ENCODE measurements at regions not wholly inside any gene's neighbourhood (a gene's known extent, or its start where the extent isn't known, plus 50 kb on each side); places are given as distances from the start of the nearest gene placed in this dataset.

DNA sequence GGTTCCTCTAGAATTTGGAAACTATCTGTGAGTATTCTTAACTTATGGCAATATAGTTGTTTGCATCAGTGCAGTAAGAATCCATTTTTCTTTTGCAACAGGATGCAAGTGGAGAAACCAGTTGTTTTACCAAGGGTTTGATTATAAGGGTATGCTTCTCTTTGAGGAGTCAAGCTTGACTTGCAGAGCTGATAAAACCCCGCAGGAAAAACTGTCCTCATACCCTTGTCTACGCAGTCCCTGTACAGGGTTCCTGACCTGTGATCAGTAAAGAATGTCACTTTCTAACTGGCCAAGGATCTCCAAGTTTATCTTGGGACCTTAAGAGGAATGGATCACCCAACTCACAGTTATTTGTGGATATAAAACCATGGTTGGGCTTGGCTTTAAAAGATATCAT is 161.1 kb upstream of the OLIG3 start:
- Mint-ChIP-seq H3K4me3 (no peak overlapping the region), H3K27me3 (ENCODE audit: low read depth) (no peaks in the 10 kb centered on the region), H3K4me1 (ENCODE audit: low read depth) (peaks cover 27% of the 10 kb centered on the region), H3K36me3 (ENCODE audit: low read depth) (peaks cover 4% of the 10 kb centered on the region), H3K27ac (no peak overlapping the region), H3K9me3 (peaks cover 5% of the 10 kb centered on the region)

DNA sequence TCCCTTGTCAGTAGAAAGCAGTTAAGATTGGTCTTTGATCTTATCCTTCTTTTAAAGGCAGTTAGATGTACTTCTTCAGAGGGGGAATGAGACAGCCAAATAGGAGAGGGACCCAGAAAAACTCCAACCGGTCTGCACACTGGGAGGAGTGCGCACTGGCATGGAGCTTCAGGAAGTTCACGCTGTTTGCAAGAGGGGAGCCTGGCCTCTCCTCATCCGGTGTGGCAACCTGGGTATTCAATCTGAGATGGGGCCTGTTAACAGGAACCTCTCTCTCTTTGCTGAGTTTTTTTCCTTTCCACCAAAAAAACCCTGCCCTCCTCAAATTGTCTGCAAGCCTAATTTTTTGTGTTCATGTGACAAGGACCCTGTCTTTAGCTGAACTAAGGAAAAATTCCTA is 162.5 kb upstream of the OLIG3 start:
- Mint-ChIP-seq H3K27ac (peak overlapping the region; percentile 42), H3K36me3 (ENCODE audit: low read depth) (peaks cover 4% of the 10 kb centered on the region), H3K9me3 (peaks cover 5% of the 10 kb centered on the region), H3K4me3 (no peak overlapping the region), H3K27me3 (ENCODE audit: low read depth) (no peaks in the 10 kb centered on the region), H3K4me1 (ENCODE audit: low read depth) (peaks cover 30% of the 10 kb centered on the region)

DNA sequence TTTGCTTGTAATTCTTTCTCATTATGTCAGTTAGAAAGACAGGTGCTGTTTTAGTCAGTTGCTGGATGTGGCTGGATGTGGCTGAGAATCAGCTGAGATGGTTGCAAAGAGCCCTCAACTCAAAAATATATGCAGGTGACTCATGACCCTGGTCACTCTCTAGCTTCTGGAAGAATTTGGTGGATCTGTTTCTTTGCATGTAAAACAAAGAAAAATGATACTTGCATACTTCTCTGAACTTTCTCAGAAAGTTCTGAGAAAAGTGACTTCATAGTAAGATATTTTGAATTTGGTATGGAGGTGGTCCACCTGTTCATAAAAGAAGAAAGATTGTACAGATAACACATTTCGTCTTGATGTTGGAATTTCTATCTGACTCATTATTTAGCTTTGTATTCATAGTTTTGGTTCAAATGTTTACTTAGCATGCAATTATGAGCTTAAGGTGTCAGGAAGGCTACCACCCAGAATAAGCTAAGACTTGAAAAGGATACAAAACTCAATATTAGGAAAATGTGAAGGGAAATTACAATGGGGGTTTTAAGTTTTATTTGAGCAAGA is 163.2 kb upstream of the OLIG3 start:
- Mint-ChIP-seq H3K27me3 (ENCODE audit: low read depth) (no peaks in the 10 kb centered on the region), H3K9me3 (peaks cover 5% of the 10 kb centered on the region), H3K36me3 (ENCODE audit: low read depth) (peaks cover 4% of the 10 kb centered on the region), H3K27ac (peak overlapping the region; percentile 42), H3K4me1 (ENCODE audit: low read depth) (peaks cover 34% of the 10 kb centered on the region), H3K4me3 (peak overlapping the region; percentile 32)

DNA sequence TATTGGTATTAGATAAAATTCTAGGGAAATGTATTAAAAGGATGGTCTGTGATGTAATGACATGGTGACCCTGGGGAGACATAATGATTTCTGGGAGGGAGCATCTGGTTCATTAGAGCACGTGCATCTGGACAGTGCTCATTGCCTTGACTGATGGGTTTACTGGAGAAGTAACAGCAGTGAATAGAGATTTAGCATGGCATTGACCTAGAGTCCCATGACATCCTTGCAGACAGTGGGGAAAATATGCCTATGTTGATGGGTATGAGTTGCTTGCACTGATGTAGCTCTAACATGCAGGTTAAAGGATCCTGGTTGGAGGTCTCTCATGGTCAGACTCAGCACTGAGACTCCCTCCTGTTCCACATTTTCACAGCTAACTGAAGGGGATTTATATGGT is 164.1 kb upstream of the OLIG3 start:
- peaks cover 34% of the 10 kb centered on the region for H3K4me1 Mint-ChIP-seq (ENCODE audit: low read depth)
- H3K4me3 Mint-ChIP-seq = peak overlapping the region; percentile 4
- H3K27ac Mint-ChIP-seq = peak overlapping the region; percentile 42
- peaks cover 5% of the 10 kb centered on the region for H3K9me3 Mint-ChIP-seq
- peaks cover 4% of the 10 kb centered on the region for H3K36me3 Mint-ChIP-seq (ENCODE audit: low read depth)
- H3K27me3 Mint-ChIP-seq (ENCODE audit: low read depth) = no peaks in the 10 kb centered on the region

DNA sequence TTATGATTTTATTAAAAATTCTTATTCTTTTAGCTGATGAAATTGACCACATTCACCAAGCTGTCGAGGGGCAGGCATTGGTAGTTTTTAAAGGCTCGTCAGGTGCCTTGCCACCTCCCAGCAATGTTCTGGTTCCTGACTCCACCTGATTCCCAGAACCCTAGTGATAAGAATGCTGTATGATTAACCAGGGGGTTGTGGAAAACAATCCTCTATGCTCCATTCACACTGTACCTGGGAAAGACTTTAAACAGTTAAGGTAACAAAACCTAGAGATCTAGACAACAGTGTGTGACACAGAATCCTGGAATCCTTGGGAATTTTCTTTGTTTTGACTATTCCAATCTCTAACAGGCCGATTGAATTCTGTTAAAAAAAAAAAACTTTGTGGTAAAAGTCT is 165.7 kb upstream of the OLIG3 start:
- peaks cover 34% of the 10 kb centered on the region for H3K4me1 Mint-ChIP-seq (ENCODE audit: low read depth)
- H3K4me3 Mint-ChIP-seq = no peak overlapping the region
- no peak overlapping the region for H3K27ac Mint-ChIP-seq
- H3K9me3 Mint-ChIP-seq = no peaks in the 10 kb centered on the region
- peaks cover 2% of the 10 kb centered on the region for H3K36me3 Mint-ChIP-seq (ENCODE audit: low read depth)
- H3K27me3 Mint-ChIP-seq (ENCODE audit: low read depth) = no peaks in the 10 kb centered on the region

DNA sequence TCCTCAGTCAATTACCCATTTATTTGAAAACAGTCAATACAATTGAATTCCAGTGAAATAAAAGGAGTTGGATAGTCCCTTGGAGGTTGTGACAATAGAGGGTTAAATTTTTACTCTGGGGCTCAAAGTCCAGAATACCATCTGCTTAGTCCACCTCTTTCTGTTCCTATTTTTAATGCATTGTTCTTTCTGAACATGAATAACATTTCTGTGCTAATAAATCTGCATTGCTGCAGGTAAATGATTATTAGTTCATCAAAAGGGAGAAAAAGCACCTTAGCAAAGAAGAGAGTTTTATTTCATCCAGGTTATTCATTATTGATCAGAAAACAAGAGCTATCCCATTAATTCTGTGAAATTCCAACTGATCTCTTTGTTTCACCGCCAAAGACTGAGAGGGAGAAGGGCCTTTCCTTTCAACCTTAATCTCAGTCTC is 166.1 kb upstream of the OLIG3 start:
- H3K27me3 Mint-ChIP-seq (ENCODE audit: low read depth) = no peaks in the 10 kb centered on the region
- peaks cover 36% of the 10 kb centered on the region for H3K4me1 Mint-ChIP-seq (ENCODE audit: low read depth)
- no peak overlapping the region for H3K27ac Mint-ChIP-seq
- H3K9me3 Mint-ChIP-seq = no peaks in the 10 kb centered on the region
- H3K36me3 Mint-ChIP-seq (ENCODE audit: low read depth) = peaks cover 2% of the 10 kb centered on the region
- H3K4me3 Mint-ChIP-seq = no peak overlapping the region

DNA sequence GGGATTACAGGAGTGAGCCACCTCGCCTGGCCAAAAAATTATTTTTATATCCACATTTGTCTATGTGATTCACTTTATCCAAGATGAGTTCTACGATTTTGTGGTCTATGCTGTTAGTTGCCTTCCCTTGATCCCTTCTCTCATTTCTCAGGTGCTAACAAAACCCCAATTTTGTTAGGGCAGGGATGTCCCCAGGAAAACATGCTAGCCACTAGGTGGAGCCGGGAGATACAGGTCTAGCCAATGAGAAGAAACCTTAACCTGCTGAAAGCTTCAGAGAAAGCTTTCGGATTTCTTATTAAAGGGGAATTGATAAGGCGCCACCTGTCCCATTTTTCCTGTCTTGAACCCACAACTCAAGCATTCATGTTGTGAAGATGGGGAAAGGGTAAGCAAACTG is 167.4 kb upstream of the OLIG3 start:
- peaks cover 38% of the 10 kb centered on the region for H3K4me1 Mint-ChIP-seq (ENCODE audit: low read depth)
- H3K9me3 Mint-ChIP-seq = no peaks in the 10 kb centered on the region
- H3K27me3 Mint-ChIP-seq (ENCODE audit: low read depth) = no peaks in the 10 kb centered on the region

DNA sequence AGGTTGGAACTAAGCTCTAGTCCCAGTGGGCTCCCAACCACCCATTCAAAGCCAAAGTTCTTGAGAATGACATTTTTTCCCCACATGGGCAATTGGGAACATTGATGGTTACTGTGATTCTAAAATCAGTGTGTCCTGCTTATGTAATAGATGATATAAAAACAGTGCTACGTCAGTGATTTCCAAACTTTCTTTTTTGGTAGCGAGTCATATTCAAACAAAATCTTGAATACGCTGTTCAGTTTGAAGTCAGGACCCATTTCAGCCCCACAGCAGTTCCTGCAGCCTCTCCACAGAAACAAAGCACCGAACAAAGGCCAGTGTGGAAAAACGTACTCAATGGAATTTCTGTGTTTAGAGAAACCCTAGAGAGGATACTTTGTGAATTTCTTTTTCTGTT is 170.0 kb upstream of the OLIG3 start:
- peaks cover 19% of the 10 kb centered on the region for H3K4me1 Mint-ChIP-seq (ENCODE audit: low read depth)
- no peaks in the 10 kb centered on the region for H3K27me3 Mint-ChIP-seq (ENCODE audit: low read depth)
- no peaks in the 10 kb centered on the region for H3K9me3 Mint-ChIP-seq
- H3K36me3 Mint-ChIP-seq (ENCODE audit: low read depth) = no peaks in the 10 kb centered on the region
- no peak overlapping the region for H3K4me3 Mint-ChIP-seq
- no peak overlapping the region for H3K27ac Mint-ChIP-seq

More for the DNA sequence above, 167.4 kb upstream of the OLIG3 start:
- H3K27ac Mint-ChIP-seq = peak overlapping the region; percentile 53
- peaks cover under 1% of the 10 kb centered on the region for H3K36me3 Mint-ChIP-seq (ENCODE audit: low read depth)
- H3K4me3 Mint-ChIP-seq = no peak overlapping the region

DNA sequence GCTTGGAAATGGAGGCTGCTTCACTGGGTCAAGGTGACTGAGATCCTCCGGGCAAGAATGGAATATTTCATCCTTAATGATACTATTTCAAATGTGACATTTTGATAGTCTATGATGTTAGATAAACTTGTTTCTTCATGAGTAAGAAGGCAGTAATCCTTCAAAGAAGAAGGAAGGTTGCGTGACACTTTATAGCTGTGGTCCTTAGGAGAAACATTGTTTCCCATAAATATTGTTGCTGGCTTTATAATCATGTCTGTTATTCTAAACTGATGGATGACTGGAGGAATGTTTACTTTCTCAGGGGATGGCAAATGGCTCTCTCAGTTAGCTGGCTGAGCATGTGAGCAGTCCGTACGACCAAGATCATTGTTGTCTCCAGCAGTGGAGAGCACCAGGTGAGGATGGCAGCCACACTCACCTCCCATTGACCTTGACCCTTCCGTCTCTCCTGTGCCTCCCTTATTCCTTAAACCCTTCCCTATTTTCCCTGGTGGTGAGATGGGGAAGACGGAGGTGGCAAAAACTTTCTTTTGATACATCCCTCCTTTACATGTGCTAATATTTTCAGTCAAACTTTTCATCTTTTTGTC is 171.2 kb upstream of the OLIG3 start:
- H3K27me3 Mint-ChIP-seq (ENCODE audit: low read depth) = peaks cover 7% of the 10 kb centered on the region
- H3K9me3 Mint-ChIP-seq = peaks cover 6% of the 10 kb centered on the region
- peaks cover 5% of the 10 kb centered on the region for H3K36me3 Mint-ChIP-seq (ENCODE audit: low read depth)
- H3K27ac Mint-ChIP-seq = peak overlapping the region; percentile 26
- peaks cover 17% of the 10 kb centered on the region for H3K4me1 Mint-ChIP-seq (ENCODE audit: low read depth)
- no peak overlapping the region for H3K4me3 Mint-ChIP-seq

DNA sequence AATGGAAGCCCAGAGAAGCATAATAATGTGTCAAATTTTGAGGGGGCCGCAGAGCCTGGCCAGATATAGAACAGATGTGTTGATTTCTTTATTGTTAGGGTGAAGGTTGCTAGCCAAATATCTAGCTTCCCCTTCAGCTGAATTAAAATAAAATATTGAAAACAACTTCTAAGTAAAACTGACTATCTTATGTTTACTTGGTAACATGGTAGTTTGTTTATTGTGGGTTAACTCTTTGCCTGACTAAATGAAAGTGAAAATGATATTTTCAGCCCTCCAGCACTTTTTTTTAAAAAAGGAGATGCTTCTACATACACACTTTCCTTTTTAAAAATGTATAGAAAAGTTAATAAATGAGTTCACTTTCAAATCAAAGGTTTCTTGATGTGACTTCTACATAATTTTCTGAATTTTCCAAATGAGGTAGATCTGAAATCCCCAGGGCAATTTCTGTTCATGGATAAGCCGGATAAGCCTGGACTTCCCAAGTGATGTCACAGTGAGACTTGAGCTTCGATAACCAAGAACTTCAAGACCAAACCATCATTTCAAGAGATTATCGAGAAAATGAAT is 172.1 kb upstream of the OLIG3 start:
- Mint-ChIP-seq H3K36me3 (ENCODE audit: low read depth) (peaks cover 10% of the 10 kb centered on the region), H3K4me1 (ENCODE audit: low read depth) (peaks cover 17% of the 10 kb centered on the region)

DNA sequence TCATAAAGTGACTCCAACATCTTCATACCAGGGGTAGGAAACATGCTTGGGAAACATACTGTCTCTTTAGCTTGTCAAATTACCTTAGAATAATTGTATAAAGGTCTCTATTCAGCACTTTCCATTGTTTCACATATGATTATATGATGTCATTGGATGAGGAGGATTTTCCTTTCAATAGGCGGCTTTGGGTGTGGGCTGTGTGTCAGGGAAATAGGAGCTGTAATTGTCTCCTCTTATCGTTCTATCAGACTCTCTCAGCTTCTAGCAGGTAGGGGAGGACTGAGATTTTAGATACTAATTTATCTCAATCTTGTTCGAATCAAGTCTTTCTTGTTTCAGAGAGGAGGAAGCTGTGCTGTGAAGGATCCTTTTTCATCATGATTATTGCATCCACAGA is 179.4 kb upstream of the OLIG3 start:
- Mint-ChIP-seq H3K4me1 (ENCODE audit: low read depth) (peaks cover 30% of the 10 kb centered on the region), H3K4me3 (no peak overlapping the region), H3K27ac (no peak overlapping the region), H3K36me3 (ENCODE audit: low read depth) (peaks cover 17% of the 10 kb centered on the region), H3K27me3 (ENCODE audit: low read depth) (peaks cover 19% of the 10 kb centered on the region), H3K9me3 (peaks cover 16% of the 10 kb centered on the region)

More for the DNA sequence above, 172.1 kb upstream of the OLIG3 start:
- peaks cover 13% of the 10 kb centered on the region for H3K27me3 Mint-ChIP-seq (ENCODE audit: low read depth)
- peak overlapping the region; percentile 65 for H3K27ac Mint-ChIP-seq
- peaks cover 12% of the 10 kb centered on the region for H3K9me3 Mint-ChIP-seq
- H3K4me3 Mint-ChIP-seq = peak overlapping the region; percentile 22

DNA sequence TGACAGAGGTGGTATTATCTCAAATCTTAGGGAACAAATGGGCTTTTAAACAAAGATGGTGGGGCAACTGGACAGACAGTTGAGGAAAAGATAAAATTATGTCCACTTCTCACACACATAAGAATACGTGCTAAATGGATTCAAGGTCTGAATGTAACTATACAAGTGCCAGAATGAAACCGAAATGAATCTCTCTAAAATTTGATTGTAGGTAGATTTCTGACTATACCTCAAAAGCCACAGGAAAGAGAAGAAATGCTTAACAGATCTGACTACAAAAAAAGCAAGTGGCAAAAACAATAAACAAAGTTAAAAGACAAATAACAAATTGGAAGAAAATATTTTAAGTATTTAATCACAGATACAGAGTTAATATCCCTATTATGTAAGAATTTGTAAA is 182.7 kb upstream of the OLIG3 start:
- H3K4me1 Mint-ChIP-seq (ENCODE audit: low read depth) = peaks cover 53% of the 10 kb centered on the region
- H3K27me3 Mint-ChIP-seq (ENCODE audit: low read depth) = peaks cover 6% of the 10 kb centered on the region
- peaks cover 4% of the 10 kb centered on the region for H3K9me3 Mint-ChIP-seq
- H3K27ac Mint-ChIP-seq = peak overlapping the region; percentile 82
- H3K4me3 Mint-ChIP-seq = peak overlapping the region; percentile 56
- H3K36me3 Mint-ChIP-seq (ENCODE audit: low read depth) = peaks cover 13% of the 10 kb centered on the region

DNA sequence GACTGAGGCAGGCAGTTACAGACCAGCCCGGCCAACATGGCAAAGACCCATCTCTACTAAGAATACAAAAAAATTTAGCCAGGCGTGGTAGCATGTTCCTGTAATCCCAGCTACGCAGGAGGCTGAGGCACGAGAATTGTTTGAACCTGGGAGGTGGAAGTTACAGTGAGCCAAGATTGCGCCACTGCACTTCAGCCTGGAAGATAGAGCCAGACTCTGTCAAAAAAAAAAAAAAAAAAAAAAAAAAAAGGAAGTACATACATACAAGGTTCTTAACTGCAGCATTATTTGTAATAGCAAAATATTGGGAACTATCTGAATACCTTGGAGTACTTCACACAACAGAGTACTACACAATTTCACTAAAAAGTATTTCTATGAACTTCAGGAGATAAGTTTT is 183.5 kb upstream of the OLIG3 start:
- H3K4me3 Mint-ChIP-seq = no peak overlapping the region
- H3K36me3 Mint-ChIP-seq (ENCODE audit: low read depth) = peaks cover 13% of the 10 kb centered on the region
- peaks cover 8% of the 10 kb centered on the region for H3K9me3 Mint-ChIP-seq
- H3K4me1 Mint-ChIP-seq (ENCODE audit: low read depth) = peaks cover 55% of the 10 kb centered on the region
- H3K27me3 Mint-ChIP-seq (ENCODE audit: low read depth) = peaks cover 6% of the 10 kb centered on the region
- H3K27ac Mint-ChIP-seq = peak overlapping the region; percentile 82

DNA sequence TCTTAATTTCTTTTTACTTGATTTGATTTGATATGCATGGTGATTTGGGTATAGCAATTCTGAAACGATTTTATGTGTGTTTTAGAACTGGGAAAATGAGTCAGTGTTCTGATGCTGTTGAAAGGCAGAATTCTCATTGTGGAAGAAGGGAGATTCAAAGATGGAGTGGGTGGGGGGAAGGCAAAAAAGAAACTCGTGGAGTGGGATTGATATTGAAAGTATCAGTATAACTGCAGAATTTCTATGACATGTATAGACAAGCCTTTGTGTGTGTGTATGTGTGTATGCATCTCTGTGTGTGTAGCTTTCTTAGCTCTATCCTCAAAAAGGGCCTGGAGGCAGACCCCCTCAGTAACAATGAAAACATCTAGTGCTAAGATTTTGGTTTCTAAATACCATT is 184.3 kb upstream of the OLIG3 start:
- Mint-ChIP-seq H3K4me1 (ENCODE audit: low read depth) (peaks cover 55% of the 10 kb centered on the region), H3K27me3 (ENCODE audit: low read depth) (peaks cover 4% of the 10 kb centered on the region), H3K9me3 (peaks cover 8% of the 10 kb centered on the region), H3K4me3 (peak overlapping the region; percentile 19), H3K36me3 (ENCODE audit: low read depth) (peaks cover 16% of the 10 kb centered on the region), H3K27ac (peak overlapping the region; percentile 58)

DNA sequence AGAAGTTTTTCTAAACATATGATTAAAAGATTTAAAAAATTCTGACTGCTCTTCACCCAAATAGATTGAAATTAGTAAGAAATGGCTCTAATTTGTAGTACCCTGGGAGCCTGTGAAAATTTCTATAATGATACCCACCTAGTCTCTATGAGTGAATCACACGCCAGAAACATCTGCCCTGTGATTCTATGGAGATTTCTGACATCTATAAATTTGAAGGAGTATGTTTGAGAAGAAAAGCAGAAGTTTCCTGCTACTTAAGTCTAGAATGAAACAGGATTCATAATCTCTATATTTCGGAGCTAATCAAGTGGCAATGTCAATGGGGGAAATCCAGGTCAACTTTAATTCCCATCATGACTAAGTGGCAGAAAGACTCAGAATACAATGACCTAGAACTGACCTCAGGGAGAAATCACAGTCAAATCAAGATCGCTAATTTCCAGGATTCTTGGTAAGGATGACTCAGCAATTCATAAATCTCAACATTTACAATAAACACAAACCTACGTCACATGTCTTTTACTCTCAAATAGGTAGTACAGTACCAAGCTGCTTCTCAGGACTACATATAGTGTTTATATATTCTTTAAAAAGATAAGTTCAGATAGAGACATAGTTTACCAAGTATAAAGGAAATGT is 186.2 kb upstream of the TNFAIP3 start:
- peaks cover 61% of the 10 kb centered on the region for H3K4me1 Mint-ChIP-seq (ENCODE audit: low read depth)

More for the DNA sequence above, 186.2 kb upstream of the TNFAIP3 start:
- H3K27ac Mint-ChIP-seq = peak overlapping the region; percentile 76
- H3K9me3 Mint-ChIP-seq = peaks cover 3% of the 10 kb centered on the region
- H3K36me3 Mint-ChIP-seq (ENCODE audit: low read depth) = peaks cover 9% of the 10 kb centered on the region
- no peaks in the 10 kb centered on the region for H3K27me3 Mint-ChIP-seq (ENCODE audit: low read depth)
- H3K4me3 Mint-ChIP-seq = peak overlapping the region; percentile 22
